ENCODE measurements at regions not wholly inside any gene's neighbourhood (a gene's known extent, or its start where the extent isn't known, plus 50 kb on each side); places are given as distances from the start of the nearest gene placed in this dataset.

GRCh38 chr13:88000787-88001186 is 329.6 kb downstream of the SLITRK5 start:
- H3K4me3 ChIP-seq, result no peak overlapping the region
- BruUV-seq (replicated peaks), result no TSS peak
- H3K9me3 ChIP-seq (replicated peaks; ENCODE audit: control insufficient read depth, insufficient read depth, low read depth, low read length), result no peaks in the 10 kb centered on the region
- H3K79me2 ChIP-seq (ENCODE audit: control insufficient read depth, insufficient read depth, low read length), result no peaks in the 10 kb centered on the region
- H2AFZ ChIP-seq (ENCODE audit: low read depth, low read length), result no peak overlapping the region
- in situ Hi-C loops (cut with MboI), result no loop called here
- H3K36me3 ChIP-seq (ENCODE audit: control insufficient read depth, insufficient read depth, low read length), result no peaks in the 10 kb centered on the region
- POLR2A ChIA-PET, result no interaction called here
- CTCF ChIA-PET (ENCODE audit: low intra/inter-chr PET ratio), result no interaction called here
- ATAC-seq, result no peak
- no peak overlapping the region for H3K9ac ChIP-seq (ENCODE audit: insufficient read depth in 1 of 2, low read depth in 2 of 2, low read length in 2 of 2)
- FAIRE-seq, result no peak
- H4K20me1 ChIP-seq (replicated peaks; ENCODE audit: control insufficient read depth, insufficient read depth, low read length), result no peaks in the 10 kb centered on the region
- intact Hi-C loops (cut with micrococcal nuclease), result no loop called here
- TF ChIP-seq ZNF830 (CRISPR knock-in tag; IDR thresholded peaks at IDR 0.05), result no peak
- TF ChIP-seq NFE2 (IDR thresholded peaks at IDR 0.05; ENCODE audit: low read depth), result no peak
- TF ChIP-seq, protein P1, sequence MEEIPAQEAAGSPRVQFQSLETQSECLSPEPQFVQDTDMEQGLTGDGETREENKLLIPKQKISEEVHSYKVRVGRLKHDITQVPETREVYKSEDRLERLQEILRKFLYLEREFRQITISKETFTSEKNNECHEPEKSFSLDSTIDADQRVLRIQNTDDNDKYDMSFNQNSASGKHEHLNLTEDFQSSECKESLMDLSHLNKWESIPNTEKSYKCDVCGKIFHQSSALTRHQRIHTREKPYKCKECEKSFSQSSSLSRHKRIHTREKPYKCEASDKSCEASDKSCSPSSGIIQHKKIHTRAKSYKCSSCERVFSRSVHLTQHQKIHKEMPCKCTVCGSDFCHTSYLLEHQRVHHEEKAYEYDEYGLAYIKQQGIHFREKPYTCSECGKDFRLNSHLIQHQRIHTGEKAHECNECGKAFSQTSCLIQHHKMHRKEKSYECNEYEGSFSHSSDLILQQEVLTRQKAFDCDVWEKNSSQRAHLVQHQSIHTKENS (CRISPR knock-in tag; IDR thresholded peaks at IDR 0.05), result no peak
- TF ChIP-seq SMARCE1 (IDR thresholded peaks at IDR 0.05), result no peak
- 7% methylated on average over 2 of the region's 2 CpGs for WGBS (ENCODE audit: insufficient coverage, low coverage, missing lambda C conversion rate)
- no peak for DNase-seq (ENCODE audit: extremely low read depth in 1 of 4, low spot score in 3 of 4)
- no peaks in the 10 kb centered on the region for H3K9me1 ChIP-seq (ENCODE audit: control insufficient read depth, insufficient read depth, low read length)
- no peak overlapping the region for H3K4me2 ChIP-seq (ENCODE audit: insufficient read depth, low read length)
- H3K27me3 ChIP-seq (ENCODE audit: control insufficient read depth in 2 of 2, insufficient read depth in 2 of 2, low read length in 2 of 2), result no peaks in the 10 kb centered on the region
- H3K27ac ChIP-seq (ENCODE audit: extremely low read depth, low read depth, low read length), result no peak overlapping the region
- H3K4me1 ChIP-seq (replicated peaks in 1 of 2; ENCODE audit: control insufficient read depth in 2 of 2, insufficient read depth in 2 of 2, low read length in 2 of 2), result no peaks in the 10 kb centered on the region

DNA sequence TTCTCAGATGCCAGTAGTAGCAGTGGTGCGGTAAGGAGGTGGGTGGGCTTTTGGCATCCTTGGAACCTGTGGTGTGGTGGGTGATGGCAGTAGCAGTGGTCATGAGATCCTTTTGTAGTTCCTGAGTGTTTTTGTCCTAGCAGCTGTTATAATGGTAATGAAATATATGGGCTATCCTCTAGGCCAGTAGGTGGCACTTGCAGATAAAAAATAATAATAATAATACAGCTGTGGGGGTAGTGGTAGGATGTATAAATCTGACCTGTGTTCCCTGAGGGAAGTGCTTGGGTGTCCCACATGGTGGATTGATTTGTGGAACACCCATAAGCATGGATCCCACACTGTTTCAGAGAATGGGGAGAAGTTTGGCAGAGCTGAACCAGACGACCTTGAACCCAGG is 334.0 kb downstream of the SLITRK5 start:
- no peak overlapping the region for H2AFZ ChIP-seq (ENCODE audit: low read depth, low read length)
- in situ Hi-C loops (cut with MboI), result no loop called here
- ChIA-PET POLR2A (no interaction called here), CTCF (ENCODE audit: low intra/inter-chr PET ratio) (no interaction called here)
- FAIRE-seq (no peak), ATAC-seq (no peak), DNase-seq (ENCODE audit: extremely low read depth in 1 of 4, low spot score in 3 of 4) (no peak)
- H3K4me1 ChIP-seq (replicated peaks in 1 of 2; ENCODE audit: control insufficient read depth in 2 of 2, insufficient read depth in 2 of 2, low read length in 2 of 2), result no peaks in the 10 kb centered on the region
- no peaks in the 10 kb centered on the region for H3K9me3 ChIP-seq (replicated peaks; ENCODE audit: control insufficient read depth, insufficient read depth, low read depth, low read length)
- H3K36me3 ChIP-seq (ENCODE audit: control insufficient read depth, insufficient read depth, low read length), result no peaks in the 10 kb centered on the region
- no peak overlapping the region for H3K4me2 ChIP-seq (ENCODE audit: insufficient read depth, low read length)
- H3K9ac ChIP-seq (ENCODE audit: insufficient read depth in 1 of 2, low read depth in 2 of 2, low read length in 2 of 2), result no peak overlapping the region
- no TSS peak for BruUV-seq (replicated peaks)
- no peak overlapping the region for H3K27ac ChIP-seq (ENCODE audit: extremely low read depth, low read depth, low read length)
- H3K4me3 ChIP-seq, result no peak overlapping the region
- no peaks in the 10 kb centered on the region for H3K79me2 ChIP-seq (ENCODE audit: control insufficient read depth, insufficient read depth, low read length)
- intact Hi-C loops (cut with micrococcal nuclease), result no loop called here
- H3K27me3 ChIP-seq (ENCODE audit: control insufficient read depth in 2 of 2, insufficient read depth in 2 of 2, low read length in 2 of 2), result no peaks in the 10 kb centered on the region
- H3K9me1 ChIP-seq (ENCODE audit: control insufficient read depth, insufficient read depth, low read length), result no peaks in the 10 kb centered on the region
- whole genome bisulfite sequencing (ENCODE audit: insufficient coverage, low coverage, missing lambda C conversion rate), result 7% methylated on average over 2 of the region's 2 CpGs
- H4K20me1 ChIP-seq (replicated peaks; ENCODE audit: control insufficient read depth, insufficient read depth, low read length), result no peaks in the 10 kb centered on the region
- TF ChIP-seq ATF1 (CRISPR knock-in tag; IDR thresholded peaks at IDR 0.05) (no peak), ATF1 (tag; IDR thresholded peaks at IDR 0.05) (no peak), ZNF263 (CRISPR knock-in tag; IDR thresholded peaks at IDR 0.05; ENCODE audit: borderline replicate concordance) (no peak), JUND (IDR thresholded peaks at IDR 0.05; ENCODE audit: borderline replicate concordance, low read depth, low read length) (no peak), JUND (tag; IDR thresholded peaks at IDR 0.05; ENCODE audit: borderline replicate concordance, low read depth, low read length) (no peak), CBX3 (IDR thresholded peaks at IDR 0.05; ENCODE audit: borderline replicate concordance in 1 of 2, low read length in 2 of 2) (no peak), SPI1 (IDR thresholded peaks at IDR 0.05; ENCODE audit: borderline replicate concordance, low read depth, low read length) (no peak), MYNN (IDR thresholded peaks at IDR 0.05) (no peak), MYNN (CRISPR knock-in tag; IDR thresholded peaks at IDR 0.05) (no peak), GATA2 (CRISPR knock-in tag; IDR thresholded peaks at IDR 0.05) (no peak), NR1H2 (CRISPR knock-in tag; IDR thresholded peaks at IDR 0.05) (no peak), USF1 (CRISPR knock-in tag; IDR thresholded peaks at IDR 0.05) (no peak)
- TF ChIP-seq, protein P1 (CRISPR knock-in tag; IDR thresholded peaks at IDR 0.05), result no peak

Data from K562 (cell line).